Suprapubic skin (tissue), 4 donors: ENCODE measurements at regions not wholly inside any gene's neighbourhood (a gene's known extent, or its start where the extent isn't known, plus 50 kb on each side); places are given as distances from the start of the nearest gene placed in this dataset.

Experiments used
- EP300 ChIP-seq: sonication (generic); formaldehyde crosslinking; IDR thresholded peaks from one replicate; pipeline ENCODE4 v1.6.1; 2017; ENCODE audit warnings: antibody characterized with exemption
- POLR2A ChIP-seq, 2 donors: fragments of 450-650 bp; IDR thresholded peaks; one replicate each; pipeline ENCODE4 v1.6.1; 2017; ENCODE audit warnings: antibody characterized with exemption in 2 of 2, mild to moderate bottlenecking in 2 of 2, moderate library complexity in 2 of 2
- POLR2AphosphoS5 ChIP-seq, 3 donors: sonication (generic); formaldehyde crosslinking; IDR thresholded peaks; one replicate each; pipeline ENCODE4 v1.6.1; 2017; ENCODE audit warnings: antibody characterized with exemption in 3 of 3
- TF ChIP-seq, protein P1 (sequence below), 2 donors: fragments of 200-600 bp in 1 of 2; fragments of 450-650 bp in 1 of 2; sonication (generic) in 1 of 2; IDR thresholded peaks; one replicate each; pipeline ENCODE4 v1.5.1; 2016 to 2019; ENCODE audit warnings: antibody characterized with exemption in 2 of 2, mild to moderate bottlenecking in 1 of 2, moderate library complexity in 1 of 2

DNA sequence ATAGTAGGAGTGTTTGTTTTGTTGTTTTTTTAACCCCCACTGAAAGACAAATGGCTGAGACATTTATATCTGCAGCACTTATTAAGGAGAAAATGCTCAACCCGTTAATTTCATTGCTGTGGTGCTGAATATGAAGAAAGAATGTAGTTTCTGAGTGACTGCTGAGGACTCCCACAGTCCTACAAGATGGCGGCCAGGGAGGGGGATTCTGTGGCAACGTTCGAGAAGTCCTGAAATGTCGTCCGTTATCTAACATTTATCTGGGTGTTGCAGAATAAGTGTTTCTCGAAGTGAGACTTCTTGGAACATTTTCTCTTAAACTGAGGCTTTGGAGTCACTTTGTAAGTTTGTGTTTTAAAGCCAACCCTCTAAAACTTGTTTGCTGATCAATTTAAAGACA is 530.4 kb downstream of the XYLT1 start:
- TF ChIP-seq, protein P1, sequence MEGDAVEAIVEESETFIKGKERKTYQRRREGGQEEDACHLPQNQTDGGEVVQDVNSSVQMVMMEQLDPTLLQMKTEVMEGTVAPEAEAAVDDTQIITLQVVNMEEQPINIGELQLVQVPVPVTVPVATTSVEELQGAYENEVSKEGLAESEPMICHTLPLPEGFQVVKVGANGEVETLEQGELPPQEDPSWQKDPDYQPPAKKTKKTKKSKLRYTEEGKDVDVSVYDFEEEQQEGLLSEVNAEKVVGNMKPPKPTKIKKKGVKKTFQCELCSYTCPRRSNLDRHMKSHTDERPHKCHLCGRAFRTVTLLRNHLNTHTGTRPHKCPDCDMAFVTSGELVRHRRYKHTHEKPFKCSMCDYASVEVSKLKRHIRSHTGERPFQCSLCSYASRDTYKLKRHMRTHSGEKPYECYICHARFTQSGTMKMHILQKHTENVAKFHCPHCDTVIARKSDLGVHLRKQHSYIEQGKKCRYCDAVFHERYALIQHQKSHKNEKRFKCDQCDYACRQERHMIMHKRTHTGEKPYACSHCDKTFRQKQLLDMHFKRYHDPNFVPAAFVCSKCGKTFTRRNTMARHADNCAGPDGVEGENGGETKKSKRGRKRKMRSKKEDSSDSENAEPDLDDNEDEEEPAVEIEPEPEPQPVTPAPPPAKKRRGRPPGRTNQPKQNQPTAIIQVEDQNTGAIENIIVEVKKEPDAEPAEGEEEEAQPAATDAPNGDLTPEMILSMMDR (IDR thresholded peaks at IDR 0.05), result no peak
- TF ChIP-seq POLR2A (IDR thresholded peaks at IDR 0.05) (no peak), POLR2AphosphoS5 (IDR thresholded peaks at IDR 0.05) (no peak), EP300 (no peak)
